Midbrain (tissue), 1 donor: ENCODE measurements at regions not wholly inside any gene's neighbourhood (a gene's known extent, or its start where the extent isn't known, plus 50 kb on each side); places are given as distances from the start of the nearest gene placed in this dataset.

Experiments
- DNase-seq: peaks from one replicate; lab custom pipeline; 2025; lab: John Stamatoyannopoulos, UW

- DNase-seq: no peak
Measured at GRCh38 chr13:97135883-97136282, 86.2 kb upstream of the MBNL2 start.

- no peak for DNase-seq
Measured at GRCh38 chr13:97136418-97136817, 85.7 kb upstream of the MBNL2 start.

DNA sequence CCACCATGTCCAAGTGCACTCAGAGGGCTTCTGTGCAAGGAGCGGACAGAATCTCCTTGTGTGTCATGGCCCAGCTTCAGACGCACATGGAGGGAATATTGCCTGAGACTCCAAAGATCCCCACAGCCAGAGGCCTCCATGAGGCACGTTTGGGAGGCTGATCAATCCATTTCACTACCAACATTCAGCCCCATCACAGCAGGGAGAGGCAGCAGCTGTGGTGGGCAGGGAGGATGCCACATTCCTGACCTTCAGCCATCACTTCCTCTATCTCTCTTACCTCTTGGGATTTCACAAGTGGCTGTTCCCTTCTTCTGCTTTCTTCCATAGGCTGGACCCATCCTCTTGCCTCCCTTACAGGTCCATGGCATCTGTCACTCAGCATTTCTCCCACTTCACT, 82.4 kb upstream of the MBNL2 start:
- DNase-seq: no peak

- no peak for DNase-seq
Measured at GRCh38 chr13:97140131-97140530, 82.0 kb upstream of the MBNL2 start.

- no peak for DNase-seq
Measured at GRCh38 chr13:97140611-97141010, 81.5 kb upstream of the MBNL2 start.

DNA sequence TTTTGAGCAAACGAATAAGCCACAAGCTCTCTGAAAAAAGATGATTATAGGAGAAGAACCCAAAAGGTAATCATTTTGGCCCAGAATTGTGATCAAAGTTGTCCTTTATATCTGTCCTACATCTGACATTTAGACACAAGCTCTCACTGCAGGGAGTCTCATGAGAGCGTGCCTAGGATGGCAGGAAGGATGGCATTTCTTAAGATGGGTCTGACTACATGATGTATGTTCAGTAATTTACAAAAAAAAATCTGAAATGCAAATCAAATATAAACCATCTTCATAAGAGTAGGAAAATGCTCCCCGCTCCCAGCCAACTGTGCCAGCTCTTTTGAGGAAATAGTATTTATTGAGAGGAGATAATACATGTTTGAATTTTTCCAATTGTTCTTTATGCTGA, 81.0 kb upstream of the MBNL2 start:
- no peak for DNase-seq

DNA sequence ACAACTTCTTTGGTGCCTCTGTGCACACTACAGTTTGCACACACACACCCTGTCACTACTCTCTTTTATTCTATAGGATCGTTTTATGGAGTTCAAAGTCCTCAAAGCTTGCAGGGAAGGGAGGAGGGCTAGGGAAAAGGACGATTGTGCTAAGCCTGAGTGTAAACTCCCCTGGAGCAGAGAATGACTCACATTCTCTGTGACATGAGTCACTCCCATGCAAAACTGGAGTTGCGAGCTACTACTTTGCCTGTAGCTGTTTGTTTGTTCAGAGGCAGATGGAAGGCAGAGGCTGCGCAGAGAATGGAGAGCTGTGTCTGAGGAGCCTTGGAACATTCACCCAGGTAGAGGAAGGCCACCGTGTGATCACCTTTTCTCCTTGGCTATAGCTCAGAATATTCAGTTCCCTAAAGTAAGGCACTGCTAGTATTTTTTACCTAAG, 80.5 kb upstream of the MBNL2 start:
- no peak for DNase-seq

DNA sequence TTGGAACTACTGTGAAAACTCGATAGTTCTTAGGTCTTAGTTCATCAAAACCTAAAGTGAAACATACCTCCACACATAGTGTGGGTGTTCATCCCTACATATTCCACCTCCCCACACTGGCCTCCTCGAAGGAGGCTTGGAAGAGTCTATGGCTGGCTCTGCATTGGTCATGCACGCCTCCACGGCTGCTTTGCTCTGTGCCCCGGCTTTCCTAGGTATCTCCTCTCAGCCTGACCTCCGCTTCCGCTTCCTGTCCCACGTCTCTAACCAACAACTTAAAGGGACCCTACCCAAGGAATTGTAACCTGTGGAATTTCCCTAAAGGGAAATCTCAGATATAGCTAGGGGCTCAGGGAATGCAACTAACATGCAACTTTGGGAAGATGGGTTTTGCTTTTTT, 79.7 kb upstream of the MBNL2 start:
- no peak for DNase-seq

DNA sequence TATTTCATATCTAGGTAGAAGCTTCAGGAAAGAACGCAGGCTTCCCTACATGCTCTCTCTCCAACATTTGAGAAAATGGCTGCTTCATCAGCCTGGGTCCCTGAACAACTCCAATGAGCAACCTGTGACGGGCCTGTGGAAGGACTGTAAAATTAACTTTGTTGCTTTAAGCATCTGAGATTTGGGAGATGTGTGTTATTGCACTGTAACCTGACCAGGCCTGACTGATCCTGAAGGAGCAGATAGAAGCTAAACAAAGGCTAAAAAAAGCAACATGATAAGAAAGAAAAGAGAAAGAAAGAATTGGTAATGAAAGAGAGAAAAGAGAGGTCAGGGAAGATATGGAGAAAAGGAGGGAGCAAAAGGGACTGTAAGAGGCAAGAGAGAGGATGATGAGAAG, 77.1 kb upstream of the MBNL2 start:
- DNase-seq: no peak

DNA sequence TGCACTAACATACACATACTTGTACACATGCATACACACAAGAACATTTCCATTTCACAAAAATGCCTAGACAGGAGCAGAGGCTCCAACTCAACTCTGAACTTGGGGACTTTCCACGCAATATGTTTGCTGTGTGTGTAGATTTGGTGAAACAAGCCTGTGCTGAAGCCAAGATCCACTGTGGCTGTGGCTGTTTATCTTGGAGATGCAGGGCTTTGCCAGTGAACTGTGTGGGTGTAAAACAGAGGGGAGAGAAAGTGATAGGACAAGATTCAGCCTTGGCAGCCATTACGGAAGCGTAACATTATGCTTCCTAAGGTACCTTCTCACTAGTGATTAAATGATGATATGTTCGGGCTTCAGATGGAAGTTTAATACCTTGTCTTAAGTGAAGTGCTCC, 73.2 kb upstream of the MBNL2 start:
- DNase-seq: no peak

GRCh38 chr13:97160421-97160820, 61.7 kb upstream of the MBNL2 start:
- no peak for DNase-seq

- DNase-seq: no peak
Measured at GRCh38 chr13:97161582-97162231, 60.4 kb upstream of the MBNL2 start.

DNA sequence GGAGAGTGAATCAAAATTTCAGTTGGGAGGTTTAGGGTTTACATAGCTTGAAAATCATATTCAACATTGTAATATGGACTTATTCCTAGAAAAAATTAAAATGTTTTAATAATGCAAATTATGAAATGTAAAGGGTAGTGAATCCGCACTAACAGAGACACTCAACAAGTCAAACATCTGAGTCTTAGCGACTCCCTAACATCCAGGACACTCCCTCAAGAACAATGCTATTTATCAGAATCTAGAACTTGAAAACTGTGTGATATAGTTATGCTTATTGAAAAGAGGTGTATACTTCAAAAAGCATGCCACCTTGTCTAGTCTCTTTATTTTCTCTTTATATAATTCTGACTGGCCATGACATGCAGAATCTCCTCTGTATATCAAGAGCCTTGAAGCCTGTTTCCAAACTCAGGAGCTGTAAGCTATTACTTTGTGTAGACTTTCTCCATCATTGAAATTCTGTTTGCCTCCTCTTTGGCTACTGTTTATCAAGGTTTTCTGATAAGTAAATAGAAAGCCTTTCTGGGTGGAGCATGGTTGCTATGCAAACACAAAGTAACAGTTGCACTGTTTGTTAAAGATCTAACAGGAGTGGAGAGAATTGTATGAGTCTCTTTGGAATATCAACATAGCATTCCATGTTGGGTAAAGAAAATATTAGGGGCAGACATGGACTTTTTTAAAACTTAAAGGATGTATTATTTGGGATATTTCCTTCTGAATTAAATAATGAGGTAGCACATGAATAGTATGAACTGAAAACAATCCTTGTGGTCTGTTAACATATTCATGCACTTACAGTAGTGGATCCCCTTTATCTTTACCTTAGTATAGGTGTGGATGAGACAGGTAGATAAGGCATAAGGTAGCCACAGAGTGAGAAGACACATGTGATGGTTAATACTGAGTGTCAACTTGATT, 56.4 kb upstream of the MBNL2 start:
- no peak for DNase-seq

- no peak for DNase-seq
Measured at GRCh38 chr13:97171136-97171535, 51.0 kb upstream of the MBNL2 start.
